HG03354 (cell line): ENCODE measurements at regions not wholly inside any gene's neighbourhood (a gene's known extent, or its start where the extent isn't known, plus 50 kb on each side); places are given as distances from the start of the nearest gene placed in this dataset.

Experiments
- ATAC-seq: cut with Tn5 transposase; IDR thresholded peaks from one replicate; pipeline ENCODE4 v1.9.1; 2021; ENCODE audit warnings: mild to moderate bottlenecking; ENCODE audit not compliant: unreplicated experiment, poor library complexity, severe bottlenecking

- ATAC-seq = no peak
These were observed 364.9 kb upstream of the PMFBP1 start for GRCh38 chr16:72536723-72537435.

- ATAC-seq = no peak
These were observed 361.0 kb upstream of the PMFBP1 start for GRCh38 chr16:72532906-72533410.

GRCh38 chr16:72530434-72530833 lies 358.5 kb upstream of the PMFBP1 start:
- ATAC-seq = no peak

DNA sequence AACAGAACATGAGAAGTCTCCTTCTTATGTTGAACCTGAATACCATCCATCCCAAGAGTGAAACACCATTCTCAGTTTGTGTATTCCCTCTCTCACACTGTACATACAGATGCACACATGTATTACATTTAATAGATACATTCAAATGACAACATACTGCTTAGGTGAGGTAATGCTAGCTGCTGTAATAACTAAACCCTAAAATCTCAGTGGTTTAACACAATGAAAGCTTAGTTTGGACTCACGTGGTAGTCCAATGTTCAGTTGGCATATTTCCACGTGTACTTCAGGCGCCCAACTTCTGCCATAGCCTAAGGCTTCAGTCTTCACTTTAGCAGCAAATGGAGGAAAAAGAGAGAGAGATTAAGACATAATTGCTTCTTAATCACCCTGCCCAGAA lies 351.1 kb upstream of the PMFBP1 start:
- ATAC-seq = no peak

GRCh38 chr16:72517154-72517553 lies 345.2 kb upstream of the PMFBP1 start:
- ATAC-seq = no peak

GRCh38 chr16:72511171-72511570 lies 339.2 kb upstream of the PMFBP1 start:
- ATAC-seq = no peak

- ATAC-seq = no peak
These were observed 336.2 kb upstream of the PMFBP1 start for GRCh38 chr16:72508191-72508590.

DNA sequence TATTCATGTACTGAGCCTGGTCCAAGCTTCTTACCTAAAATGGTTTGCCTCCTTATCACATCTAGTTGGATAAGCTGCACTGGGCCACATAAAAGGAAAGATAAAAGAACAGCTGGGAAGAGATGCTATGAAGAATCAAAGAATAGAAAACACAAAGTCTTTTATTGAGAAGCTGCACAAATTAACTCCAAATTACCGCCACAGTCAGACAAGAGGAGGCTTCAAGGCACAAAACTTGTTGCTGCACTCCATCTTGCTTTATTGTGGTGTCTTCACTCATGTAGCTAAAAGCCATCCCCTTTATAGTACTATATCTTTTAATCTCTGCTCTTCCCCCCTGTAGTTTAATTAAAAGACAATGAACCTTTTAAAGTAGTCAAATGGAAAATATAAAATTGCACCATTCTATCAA lies 330.6 kb upstream of the PMFBP1 start:
- ATAC-seq = no peak

DNA sequence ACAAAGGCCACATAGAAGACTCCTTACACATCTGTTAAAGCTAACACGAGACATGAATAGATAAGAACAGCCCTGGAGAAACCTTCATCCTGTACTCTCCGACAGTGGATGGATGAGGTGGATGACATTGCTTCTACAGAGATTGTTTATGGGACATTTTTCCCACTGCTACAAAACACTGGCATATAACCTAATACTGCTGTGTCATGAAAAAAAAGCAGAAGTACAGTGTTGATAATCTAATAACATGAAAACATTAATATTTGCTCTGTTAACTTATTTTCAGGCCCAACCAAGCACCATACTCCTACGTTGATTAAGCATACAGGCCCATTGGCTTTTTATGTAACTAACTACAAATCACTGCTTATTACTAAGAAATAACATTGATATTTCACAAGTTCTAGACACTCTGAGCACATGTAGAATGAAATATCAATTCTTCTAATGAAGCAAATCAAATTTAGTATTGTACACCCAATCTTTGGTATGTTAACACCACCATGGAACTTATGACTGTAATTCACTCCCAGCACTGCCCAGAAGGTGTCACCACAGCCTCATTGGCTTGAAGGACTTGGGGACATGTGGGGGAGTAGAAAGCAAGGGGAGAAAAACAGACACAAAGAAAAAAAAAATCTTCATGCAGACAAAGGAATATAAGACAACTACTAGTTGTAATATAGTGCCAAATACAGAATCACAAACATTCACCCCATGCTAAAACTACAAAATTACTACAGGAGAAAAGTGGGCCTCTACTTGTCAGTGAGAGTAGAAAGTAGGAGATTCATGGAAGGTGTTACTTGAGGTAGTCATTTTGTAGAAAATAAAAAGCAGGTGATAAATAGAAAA lies 330.0 kb upstream of the PMFBP1 start:
- peak; percentile 86 for ATAC-seq

GRCh38 chr16:72500545-72500944 lies 328.6 kb upstream of the PMFBP1 start:
- ATAC-seq = no peak

DNA sequence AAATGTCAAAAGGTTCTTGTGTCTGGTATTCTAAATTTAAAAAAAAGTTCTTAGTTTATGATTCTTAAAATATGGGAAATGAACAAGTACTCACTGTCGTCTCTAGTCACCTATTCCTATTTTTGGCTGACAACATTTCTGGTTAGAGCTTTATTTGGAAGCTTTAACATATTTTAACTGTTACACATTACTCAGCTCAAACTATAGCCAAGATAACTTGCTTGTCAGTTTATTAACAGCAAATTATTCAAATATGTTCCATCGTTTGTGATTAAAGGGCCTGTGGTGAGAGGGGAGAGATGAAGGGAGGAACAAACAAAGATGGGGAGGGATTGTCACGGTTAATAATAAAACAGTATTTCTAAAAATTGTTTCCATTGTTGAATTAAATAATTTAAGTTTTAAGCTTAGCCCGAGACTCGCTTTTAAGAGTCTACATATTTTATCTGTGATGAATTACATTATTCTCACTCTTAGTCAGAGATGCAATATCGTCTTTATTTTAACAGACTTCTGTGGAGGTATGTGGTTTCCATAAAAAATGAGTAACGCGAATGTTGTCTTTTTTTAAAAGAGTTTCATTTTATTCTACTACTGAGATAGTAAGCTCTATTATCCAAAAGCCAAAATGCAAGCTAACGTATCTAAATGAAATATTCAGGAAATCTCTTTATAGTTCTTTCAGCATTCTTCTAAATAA lies 321.9 kb upstream of the PMFBP1 start:
- ATAC-seq = no peak

- no peak for ATAC-seq
These were observed 315.3 kb upstream of the PMFBP1 start for GRCh38 chr16:72487283-72487682.

DNA sequence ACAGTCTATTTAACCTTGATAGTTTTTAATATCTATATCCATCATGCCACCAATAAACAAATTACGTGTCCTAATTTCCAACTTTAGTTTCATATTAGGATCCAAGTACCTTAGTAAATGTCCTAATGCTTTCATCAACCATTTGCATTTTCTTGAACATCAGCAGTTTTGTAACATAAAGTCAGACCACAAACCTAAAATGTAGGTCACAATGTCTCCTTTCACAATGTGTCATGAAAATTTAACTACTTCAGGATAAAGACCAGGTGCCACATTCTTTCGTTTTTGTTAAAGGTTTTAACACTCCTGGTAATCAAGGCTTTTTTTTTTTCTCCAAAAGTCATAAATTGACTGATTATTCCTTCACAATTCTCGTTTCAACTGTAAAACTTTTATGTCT lies 310.7 kb upstream of the PMFBP1 start:
- ATAC-seq = no peak

DNA sequence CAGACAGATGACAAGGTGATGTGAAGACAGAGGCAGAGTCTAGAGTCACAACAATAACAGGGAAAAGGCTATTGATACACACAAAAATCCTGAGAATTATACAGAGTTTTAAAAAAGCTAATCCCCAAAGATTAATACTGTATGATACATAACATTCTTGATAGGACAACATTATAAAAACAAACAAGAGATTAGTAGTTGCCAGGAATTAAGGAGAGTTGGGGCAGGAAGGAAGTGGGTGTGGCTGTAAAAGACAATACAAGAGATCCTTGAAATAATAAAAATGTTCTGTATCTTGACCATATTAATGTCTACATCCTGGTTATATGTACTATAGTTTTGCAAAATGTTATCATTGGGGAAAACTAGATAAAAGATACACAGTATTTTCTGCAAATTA lies 309.5 kb upstream of the PMFBP1 start:
- ATAC-seq = no peak

GRCh38 chr16:72480911-72481310 lies 309.0 kb upstream of the PMFBP1 start:
- no peak for ATAC-seq

DNA sequence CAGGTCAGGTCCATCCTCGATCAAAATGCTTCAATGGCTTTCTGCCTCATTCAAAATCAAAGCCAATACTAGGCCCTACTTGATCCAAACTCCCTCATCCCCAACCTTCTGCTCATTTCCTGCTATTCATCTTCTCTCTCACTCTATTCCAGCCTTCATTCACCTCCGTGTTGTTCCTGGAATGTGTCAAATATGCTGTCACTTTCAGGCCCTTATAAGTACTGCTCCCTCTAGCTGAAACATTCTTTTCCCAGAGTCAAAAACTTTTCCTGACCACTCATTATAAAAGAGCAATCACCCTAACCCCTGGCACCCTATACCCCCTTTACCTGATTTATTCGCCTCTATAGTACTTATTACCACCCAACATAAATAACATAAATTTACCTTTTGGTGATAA lies 303.7 kb upstream of the PMFBP1 start:
- ATAC-seq = no peak

DNA sequence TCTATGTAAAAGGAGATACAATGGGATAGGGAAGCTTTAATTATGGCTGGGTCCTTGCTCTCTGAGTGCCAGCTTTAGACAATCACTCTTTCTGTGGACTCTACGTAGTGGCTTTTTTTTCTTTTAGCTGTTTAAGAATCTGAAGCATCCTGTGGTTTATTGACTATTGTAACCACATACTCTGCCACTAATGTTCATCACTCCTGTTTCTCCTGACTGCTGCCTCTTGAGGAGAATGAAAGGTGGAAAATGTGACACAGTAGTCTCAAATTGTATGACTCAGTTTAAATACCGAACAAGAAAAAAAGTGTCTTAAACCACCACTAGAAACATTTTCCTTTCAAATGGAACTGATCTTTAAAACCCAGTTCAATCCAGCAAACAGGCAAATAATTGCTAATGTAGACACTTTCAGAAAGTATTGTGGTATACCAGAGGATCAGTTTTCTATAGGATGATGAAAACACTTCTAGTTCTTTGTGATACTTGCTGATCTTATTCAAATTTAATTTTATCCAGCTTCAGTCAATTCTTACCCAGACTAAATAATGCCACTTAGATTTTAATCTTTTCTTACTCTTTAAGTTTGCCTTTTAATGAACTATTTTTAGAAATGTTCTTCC lies 302.7 kb upstream of the PMFBP1 start:
- ATAC-seq = no peak

DNA sequence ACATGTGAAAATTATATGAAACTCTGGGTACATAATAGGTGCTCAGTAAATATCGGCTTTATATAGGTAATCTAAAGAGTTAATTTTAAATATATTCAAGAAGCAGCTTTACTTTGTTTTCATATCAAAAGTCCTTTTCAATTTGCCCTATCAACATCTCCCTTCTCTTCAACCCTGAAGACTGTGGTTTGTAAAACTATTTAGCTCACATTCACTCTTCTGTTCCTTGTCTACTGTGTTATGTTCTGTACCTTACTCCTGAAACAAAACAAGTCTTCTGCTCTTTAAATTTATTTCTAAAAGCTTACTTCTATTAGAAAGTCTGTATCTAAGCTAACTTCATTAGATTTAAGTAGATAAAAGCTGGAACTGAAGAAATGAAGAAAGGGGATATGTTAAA lies 301.7 kb upstream of the PMFBP1 start:
- ATAC-seq = no peak

GRCh38 chr16:72471317-72471924 lies 299.5 kb upstream of the PMFBP1 start:
- ATAC-seq = no peak

DNA sequence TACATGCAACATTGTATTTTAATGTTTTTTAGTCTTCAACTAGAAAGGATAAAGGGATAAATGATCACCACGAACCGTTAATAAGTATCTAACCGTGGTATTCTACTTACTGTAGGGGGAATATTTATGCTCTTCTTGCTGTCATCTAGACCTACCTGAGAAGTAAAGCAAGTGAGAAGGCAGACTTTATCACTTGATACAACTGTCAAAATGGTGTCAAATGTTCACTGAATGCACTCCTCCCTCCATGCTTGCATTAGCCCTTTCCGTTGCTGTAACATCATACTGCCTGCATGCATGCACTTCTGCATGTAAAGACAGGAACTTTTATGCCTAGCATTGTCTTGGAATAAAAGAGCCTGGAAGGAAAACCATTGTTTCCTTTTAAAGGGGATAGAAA lies 298.6 kb upstream of the PMFBP1 start:
- no peak for ATAC-seq
